Vagina (tissue), 2 donors: ENCODE measurements at regions not wholly inside any gene's neighbourhood (a gene's known extent, or its start where the extent isn't known, plus 50 kb on each side); places are given as distances from the start of the nearest gene placed in this dataset.

Experiments used
- DNase-seq, 2 donors: peaks; one replicate each; pipeline ENCODE4 v3.0.0-alpha.2; 2017; ENCODE audit errors: extremely low spot score in 2 of 2
- H3K27ac ChIP-seq: fragments of 200-600 bp; sonication (generic); one replicate; pipeline ENCODE4 v1.5.1; 2019
- H3K27me3 ChIP-seq: fragments of 200-600 bp; sonication (generic); one replicate; pipeline ENCODE4 v1.5.1; 2019
- H3K36me3 ChIP-seq, 2 donors: fragments of 200-600 bp; sonication (generic); one replicate each; pipeline ENCODE4 v1.5.1; 2017 to 2019
- H3K4me1 ChIP-seq: fragments of 200-600 bp; sonication (generic); one replicate; pipeline ENCODE4 v1.5.1; 2019
- H3K4me3 ChIP-seq, 2 donors: fragments of 200-600 bp; sonication (generic); 1 replicate in 1 of 2; 2 replicates in 1 of 2; pipeline ENCODE4 v1.5.1; 2016 to 2019
- H3K9me3 ChIP-seq: fragments of 200-600 bp; sonication (generic); one replicate; pipeline ENCODE4 v1.5.1; 2019
- POLR2A ChIP-seq, 2 donors: fragments of 450-650 bp; IDR thresholded peaks; one replicate each; pipeline ENCODE4 v1.6.1; 2017; ENCODE audit warnings: antibody characterized with exemption in 2 of 2, mild to moderate bottlenecking in 2 of 2, moderate library complexity in 2 of 2
- POLR2AphosphoS5 ChIP-seq, 2 donors: sonication (generic); formaldehyde crosslinking; IDR thresholded peaks; one replicate each; pipeline ENCODE4 v1.9.0; 2017; ENCODE audit warnings: antibody characterized with exemption in 2 of 2, mild to moderate bottlenecking in 2 of 2, low read depth in 1 of 2; ENCODE audit not compliant: insufficient read depth in 1 of 2
- intact Hi-C: fragments of 100-400 bp; cut with DNase I; formaldehyde crosslinking; loops from one replicate; pipeline ENCODE4 v1.15.1; 2023
- TF ChIP-seq, protein P1 (sequence below), 3 experiments: fragments of 450-650 bp in 2 of 3; fragments of 200-600 bp in 1 of 3; sonication (generic) in 1 of 3; IDR thresholded peaks; one replicate each; pipeline ENCODE4 v1.5.1; 2017 to 2019; ENCODE audit warnings: antibody characterized with exemption in 3 of 3, mild to moderate bottlenecking in 2 of 3, moderate library complexity in 2 of 3

GRCh38 chr2:67625178-67625577, 228.0 kb downstream of the ETAA1 start:
- H3K9me3 ChIP-seq, result no peaks in the 10 kb centered on the region
- no peaks in the 10 kb centered on the region for H3K4me1 ChIP-seq
- no peaks in the 10 kb centered on the region for H3K36me3 ChIP-seq
- no peak overlapping the region for H3K4me3 ChIP-seq
- H3K27ac ChIP-seq, result no peak overlapping the region
- H3K27me3 ChIP-seq, result no peaks in the 10 kb centered on the region
- intact Hi-C loops, result no loop called here
- DNase-seq, result no peak
- TF ChIP-seq POLR2A (IDR thresholded peaks at IDR 0.05) (no peak), POLR2AphosphoS5 (IDR thresholded peaks at IDR 0.05; ENCODE audit: insufficient read depth in 1 of 2, low read depth in 1 of 2) (no peak)
- TF ChIP-seq, protein P1, sequence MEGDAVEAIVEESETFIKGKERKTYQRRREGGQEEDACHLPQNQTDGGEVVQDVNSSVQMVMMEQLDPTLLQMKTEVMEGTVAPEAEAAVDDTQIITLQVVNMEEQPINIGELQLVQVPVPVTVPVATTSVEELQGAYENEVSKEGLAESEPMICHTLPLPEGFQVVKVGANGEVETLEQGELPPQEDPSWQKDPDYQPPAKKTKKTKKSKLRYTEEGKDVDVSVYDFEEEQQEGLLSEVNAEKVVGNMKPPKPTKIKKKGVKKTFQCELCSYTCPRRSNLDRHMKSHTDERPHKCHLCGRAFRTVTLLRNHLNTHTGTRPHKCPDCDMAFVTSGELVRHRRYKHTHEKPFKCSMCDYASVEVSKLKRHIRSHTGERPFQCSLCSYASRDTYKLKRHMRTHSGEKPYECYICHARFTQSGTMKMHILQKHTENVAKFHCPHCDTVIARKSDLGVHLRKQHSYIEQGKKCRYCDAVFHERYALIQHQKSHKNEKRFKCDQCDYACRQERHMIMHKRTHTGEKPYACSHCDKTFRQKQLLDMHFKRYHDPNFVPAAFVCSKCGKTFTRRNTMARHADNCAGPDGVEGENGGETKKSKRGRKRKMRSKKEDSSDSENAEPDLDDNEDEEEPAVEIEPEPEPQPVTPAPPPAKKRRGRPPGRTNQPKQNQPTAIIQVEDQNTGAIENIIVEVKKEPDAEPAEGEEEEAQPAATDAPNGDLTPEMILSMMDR (IDR thresholded peaks at IDR 0.05), result no peak

DNA sequence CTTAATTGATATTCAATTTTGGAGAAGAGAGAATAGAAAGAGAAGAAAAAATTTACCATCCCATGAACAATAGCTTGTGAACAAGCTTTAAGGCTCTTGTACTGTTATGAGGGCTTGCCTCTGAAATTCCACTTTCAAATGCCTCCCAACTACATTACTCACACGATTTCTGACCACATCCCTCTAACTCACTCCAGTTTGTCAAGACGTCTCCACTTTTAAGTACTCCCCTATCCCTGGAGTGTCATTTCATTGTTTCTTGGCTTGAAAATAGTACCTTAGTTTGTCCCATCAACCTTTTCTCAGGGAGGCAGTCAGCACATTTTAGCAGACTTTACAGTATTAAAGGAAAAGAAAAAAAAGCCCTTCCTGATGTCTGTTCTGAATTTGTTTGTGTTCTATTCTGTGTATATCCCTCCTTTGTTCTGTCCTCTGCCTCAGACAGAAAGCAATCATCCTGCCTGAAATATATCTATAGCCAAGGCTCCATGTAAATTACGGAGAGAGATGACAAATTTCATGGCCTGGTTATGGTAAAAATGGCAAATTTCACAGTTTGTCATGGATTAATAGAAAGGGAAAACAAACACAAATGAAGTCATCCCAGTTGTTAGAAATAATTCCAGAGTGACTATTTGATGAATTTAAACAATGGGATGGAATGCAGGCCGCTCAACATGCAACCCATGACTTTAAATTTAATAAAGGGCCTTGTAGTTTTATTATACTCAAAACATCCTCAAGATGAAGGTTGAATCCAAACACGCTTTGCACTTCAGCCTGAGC, 228.8 kb downstream of the ETAA1 start:
- TF ChIP-seq POLR2AphosphoS5 (IDR thresholded peaks at IDR 0.05; ENCODE audit: insufficient read depth in 1 of 2, low read depth in 1 of 2), result no peak
- TF ChIP-seq, protein P1 (IDR thresholded peaks at IDR 0.05), result no peak
- TF ChIP-seq POLR2A (IDR thresholded peaks at IDR 0.05), result no peak
- DNase-seq, result no peak
- H3K27me3 ChIP-seq, result no peaks in the 10 kb centered on the region
- no peaks in the 10 kb centered on the region for H3K4me1 ChIP-seq
- H3K9me3 ChIP-seq, result no peaks in the 10 kb centered on the region
- H3K4me3 ChIP-seq, result no peak overlapping the region
- no peaks in the 10 kb centered on the region for H3K36me3 ChIP-seq
- no peak overlapping the region for H3K27ac ChIP-seq
- intact Hi-C loops, result no loop called here

DNA sequence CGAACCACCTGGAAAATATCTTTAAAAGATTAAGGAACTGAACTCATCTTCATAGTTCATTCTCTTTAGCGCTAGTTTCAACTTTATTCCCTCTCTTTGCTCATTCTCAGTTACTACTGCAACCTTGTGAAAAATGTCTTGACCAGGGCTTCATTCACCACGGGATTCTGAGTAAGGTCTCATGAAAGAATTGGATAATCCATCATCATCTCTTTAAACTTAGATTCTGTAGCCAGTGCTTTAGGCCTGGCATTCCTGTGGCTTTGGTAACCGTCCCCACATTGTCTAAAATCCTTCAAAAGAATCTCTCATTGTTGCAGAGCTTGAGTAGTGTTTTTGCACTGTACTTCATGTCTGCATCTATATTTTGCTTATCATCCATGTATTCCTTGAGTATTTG, 229.5 kb downstream of the ETAA1 start:
- TF ChIP-seq POLR2A (IDR thresholded peaks at IDR 0.05) (no peak), POLR2AphosphoS5 (IDR thresholded peaks at IDR 0.05; ENCODE audit: insufficient read depth in 1 of 2, low read depth in 1 of 2) (no peak)
- TF ChIP-seq, protein P1 (IDR thresholded peaks at IDR 0.05), result no peak
- Histone ChIP-seq H3K4me3 (no peak overlapping the region), H3K36me3 (no peaks in the 10 kb centered on the region), H3K27ac (no peak overlapping the region), H3K9me3 (no peaks in the 10 kb centered on the region), H3K27me3 (no peaks in the 10 kb centered on the region), H3K4me1 (no peaks in the 10 kb centered on the region)
- intact Hi-C loops, result no loop called here
- no peak for DNase-seq

- intact Hi-C loops, result no loop called here
- no peaks in the 10 kb centered on the region for H3K4me1 ChIP-seq
- no peak overlapping the region for H3K27ac ChIP-seq
- DNase-seq, result no peak
- H3K9me3 ChIP-seq, result no peaks in the 10 kb centered on the region
- H3K4me3 ChIP-seq, result no peak overlapping the region
- TF ChIP-seq, protein P1 (IDR thresholded peaks at IDR 0.05), result no peak
- TF ChIP-seq POLR2A (IDR thresholded peaks at IDR 0.05), result no peak
- TF ChIP-seq POLR2AphosphoS5 (IDR thresholded peaks at IDR 0.05; ENCODE audit: insufficient read depth in 1 of 2, low read depth in 1 of 2), result no peak
- no peaks in the 10 kb centered on the region for H3K27me3 ChIP-seq
- no peaks in the 10 kb centered on the region for H3K36me3 ChIP-seq
These were observed 230.5 kb downstream of the ETAA1 start for GRCh38 chr2:67627456-67628207.

GRCh38 chr2:67628892-67629291, 231.8 kb downstream of the ETAA1 start:
- H3K4me1 ChIP-seq, result no peaks in the 10 kb centered on the region
- no peak overlapping the region for H3K27ac ChIP-seq
- no peaks in the 10 kb centered on the region for H3K27me3 ChIP-seq
- intact Hi-C loops, result no loop called here
- H3K36me3 ChIP-seq, result no peaks in the 10 kb centered on the region
- no peak overlapping the region for H3K4me3 ChIP-seq
- H3K9me3 ChIP-seq, result no peaks in the 10 kb centered on the region
- TF ChIP-seq POLR2AphosphoS5 (IDR thresholded peaks at IDR 0.05; ENCODE audit: insufficient read depth in 1 of 2, low read depth in 1 of 2), result no peak
- TF ChIP-seq, protein P1 (IDR thresholded peaks at IDR 0.05), result no peak
- DNase-seq, result no peak
